GM10266 (cell line): ENCODE measurements at regions not wholly inside any gene's neighbourhood (a gene's known extent, or its start where the extent isn't known, plus 50 kb on each side); places are given as distances from the start of the nearest gene placed in this dataset.
"Not testable (repeated sequence)": the region's sequence is repeated elsewhere in the genome, so short reads cannot be mapped to it uniquely, and the experiment has no call there.

Experiments
- DNase-seq: peaks from one replicate; pipeline ENCODE4 v3.0.0; 2012; ENCODE audit errors: extremely low spot score
- CTCF ChIP-seq: IDR thresholded peaks from 2 replicates; pipeline ENCODE4 v1.5.1; 2012; ENCODE audit warnings: mild to moderate bottlenecking, low read depth; ENCODE audit not compliant: control insufficient read depth, insufficient read depth; ENCODE audit errors: missing control alignments

DNA sequence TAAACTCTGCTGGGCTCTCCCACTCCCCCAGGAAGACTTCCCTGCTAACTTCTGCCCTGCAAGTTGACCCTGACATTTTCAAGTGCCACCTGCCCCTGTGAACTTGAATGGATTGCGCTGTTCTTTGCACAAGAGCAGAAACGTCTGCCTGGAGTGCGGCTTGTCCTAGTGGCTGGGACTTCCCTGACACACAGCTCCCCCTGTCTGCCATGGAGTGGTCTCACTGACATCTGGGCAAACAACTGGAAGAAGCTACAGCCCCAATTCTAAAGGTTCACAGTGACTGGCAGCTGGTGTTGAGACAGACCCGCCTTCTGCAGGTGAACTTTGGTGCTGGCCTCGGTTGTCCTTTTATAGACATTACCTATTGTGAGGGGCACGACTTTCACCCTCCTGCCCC lies 138.7 kb downstream of the KLRB1 start:
- peak; percentile 12 for DNase-seq
- TF ChIP-seq CTCF: peak; percentile 46

DNA sequence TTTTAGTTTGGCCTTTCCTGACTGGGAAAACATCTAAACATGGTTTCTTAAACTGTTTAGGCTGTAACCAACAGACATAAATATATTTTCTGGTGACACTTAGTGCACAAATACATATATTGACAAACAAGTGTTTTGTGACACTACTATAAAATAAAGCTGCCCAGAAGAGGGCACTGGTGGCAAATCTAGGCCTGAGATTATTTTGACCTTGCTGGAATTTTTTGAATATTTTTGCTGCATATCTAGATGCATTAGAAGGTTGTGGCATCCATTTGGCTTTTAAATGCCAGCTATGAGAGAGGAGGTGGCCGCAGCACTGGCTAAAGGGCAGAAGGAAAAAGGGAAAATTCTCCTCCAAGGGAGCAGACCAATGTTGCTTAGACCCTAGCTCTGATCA lies 139.6 kb downstream of the KLRB1 start:
- not testable (repeated sequence) for DNase-seq

DNA sequence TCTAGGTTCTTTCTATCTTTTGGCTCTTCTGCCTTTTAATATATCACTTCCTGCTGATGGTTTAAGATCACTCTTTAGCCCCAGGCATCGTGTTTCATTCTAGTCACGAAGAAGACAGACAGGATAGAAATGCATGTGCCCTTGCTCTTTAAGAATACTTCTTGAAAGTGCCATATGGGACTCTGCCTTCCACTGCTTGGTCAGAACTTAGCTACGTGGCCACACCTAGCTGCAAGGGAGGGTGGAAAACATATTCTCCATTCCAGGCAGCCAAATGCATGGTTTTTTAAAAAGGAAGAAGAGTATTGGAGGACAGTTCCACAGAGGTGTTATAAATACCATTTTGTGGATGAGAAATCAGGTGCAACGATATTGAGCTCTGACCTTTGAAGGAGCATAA lies 143.3 kb downstream of the KLRB1 start:
- no peak for DNase-seq
- TF ChIP-seq CTCF: no peak

- DNase-seq: not testable (repeated sequence)
Observed at GRCh38 chr12:9455516-9455915, 152.2 kb downstream of the KLRB1 start.

DNA sequence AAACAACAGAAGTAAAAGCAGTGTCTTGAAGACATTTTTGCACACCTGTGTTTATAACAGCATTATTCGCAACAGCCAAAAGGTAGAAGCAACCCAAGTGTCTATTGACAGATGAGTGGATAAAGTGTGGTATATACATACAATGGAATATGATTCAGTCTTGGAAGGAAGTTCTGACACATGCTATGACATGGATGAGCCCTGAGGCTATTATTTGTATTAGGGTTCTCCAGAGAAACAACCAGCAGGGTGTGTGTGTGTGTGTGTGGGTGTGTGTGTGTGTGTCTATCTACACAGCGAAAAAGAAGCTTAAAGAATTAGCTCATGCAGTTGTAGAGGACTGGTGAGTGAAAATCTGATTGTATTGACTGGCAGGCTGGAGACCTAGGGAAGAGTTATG lies 153.7 kb downstream of the KLRB1 start:
- not testable (repeated sequence) for DNase-seq

- DNase-seq: not testable (repeated sequence)
- TF ChIP-seq CTCF: peak; percentile 20
Observed at GRCh38 chr12:9450127-9450567, 157.6 kb downstream of the KLRB1 start.

GRCh38 chr12:9449657-9450126 lies 158.0 kb downstream of the KLRB1 start:
- not testable (repeated sequence) for DNase-seq

GRCh38 chr12:9449181-9449580 lies 158.5 kb downstream of the KLRB1 start:
- TF ChIP-seq CTCF: no peak
- no peak for DNase-seq

DNA sequence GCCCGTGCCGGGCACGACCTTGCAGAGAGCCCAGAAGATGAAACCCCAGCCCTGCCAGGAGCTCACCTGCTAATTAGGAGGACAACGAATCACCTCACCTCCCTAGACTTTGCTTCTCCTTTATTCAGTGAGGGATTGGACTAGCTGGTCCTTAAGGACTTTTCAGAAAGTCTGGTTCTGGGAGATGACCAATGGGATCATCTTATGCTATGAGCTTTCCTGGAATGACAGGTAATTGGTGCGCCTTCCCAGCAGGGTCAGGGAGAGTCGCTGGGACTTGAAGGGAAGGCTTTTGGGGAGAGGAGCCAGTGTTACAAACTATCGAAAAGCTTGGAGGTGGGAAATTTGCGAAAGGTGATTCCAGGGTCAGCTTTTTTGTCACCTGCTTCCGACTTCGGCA lies 159.1 kb downstream of the KLRB1 start:
- not testable (repeated sequence) for DNase-seq

GRCh38 chr12:9447791-9448614 lies 159.7 kb downstream of the KLRB1 start:
- DNase-seq: peak; percentile 80

DNA sequence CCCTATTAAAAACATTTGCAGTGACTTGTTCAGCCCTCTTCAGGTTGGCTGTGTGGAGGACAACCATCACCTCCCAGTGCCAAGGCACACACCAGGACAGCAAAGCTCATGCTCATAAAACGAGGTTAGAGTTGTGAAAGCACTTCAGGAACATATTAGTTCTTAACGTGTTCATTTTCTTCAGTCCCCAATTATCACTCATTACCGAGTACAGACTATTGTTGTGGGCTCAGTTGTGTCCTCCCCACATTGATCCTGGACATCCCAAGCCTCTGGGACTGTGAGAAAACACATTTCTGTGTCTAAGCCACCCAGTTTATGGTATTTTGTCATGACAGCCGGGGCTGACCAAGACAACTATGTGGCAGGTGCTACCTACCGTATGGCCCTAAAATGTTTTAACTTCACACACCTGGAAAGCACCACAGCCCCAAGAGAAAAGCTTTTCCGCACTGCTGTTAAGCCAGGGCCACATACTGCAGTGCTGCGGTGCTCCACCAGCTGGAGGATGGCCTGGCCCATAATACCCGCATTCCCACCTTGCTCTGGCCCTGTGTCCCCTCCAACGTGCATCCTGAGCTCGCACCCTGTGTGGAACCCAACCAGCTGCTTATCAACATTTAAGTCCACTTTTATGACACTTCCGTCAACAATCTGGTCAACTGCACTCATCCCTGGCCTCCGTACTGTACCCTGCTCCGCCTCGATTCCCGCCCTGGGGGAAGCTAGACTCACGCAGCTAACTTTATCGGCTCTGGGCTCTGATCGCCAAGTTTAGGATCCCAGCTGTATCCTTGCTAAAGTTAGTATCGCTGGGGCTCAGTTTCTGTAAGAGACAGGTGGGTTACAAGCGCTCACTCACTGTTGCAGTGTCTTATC lies 160.6 kb downstream of the KLRB1 start:
- DNase-seq: not testable (repeated sequence)

DNA sequence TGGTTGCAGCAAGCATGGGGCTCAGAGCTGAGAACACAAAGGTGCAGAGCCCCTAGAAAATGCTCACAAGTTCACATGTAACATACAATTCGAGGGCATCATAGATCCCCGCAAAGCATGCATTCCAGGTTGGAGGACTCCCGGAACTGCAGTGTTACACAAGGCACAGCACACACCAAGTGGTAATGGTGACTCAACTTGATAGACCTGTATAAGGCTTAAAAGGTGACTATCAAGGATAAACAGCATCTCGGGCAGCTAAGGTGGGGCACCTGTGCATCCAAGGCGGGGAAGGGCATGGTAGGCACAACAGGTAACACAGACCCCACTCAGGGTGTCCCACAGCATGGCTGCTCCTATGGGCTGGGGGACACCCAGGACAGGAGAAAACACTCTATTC lies 167.3 kb downstream of the KLRB1 start:
- not testable (repeated sequence) for DNase-seq

DNA sequence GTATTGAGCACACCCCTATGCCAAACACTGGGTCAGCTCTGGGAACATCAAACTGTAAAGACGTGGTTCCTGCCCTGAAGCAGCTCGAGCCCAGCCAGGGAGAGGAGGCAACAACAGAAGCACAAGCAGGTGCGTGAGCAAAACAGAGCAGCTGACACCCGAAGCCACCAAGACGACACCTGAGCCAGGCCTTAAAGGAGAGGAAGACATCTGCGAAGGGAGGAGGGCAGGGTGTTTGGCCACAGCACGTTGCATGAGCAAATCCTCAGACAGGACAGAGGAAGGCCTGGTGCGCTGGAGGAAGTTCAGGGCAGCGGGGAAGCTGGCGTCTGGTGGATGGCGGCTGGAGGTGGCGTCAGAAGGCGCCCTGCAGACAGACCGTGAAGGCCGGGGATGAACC lies 172.0 kb downstream of the KLRB1 start:
- DNase-seq: not testable (repeated sequence)

- not testable (repeated sequence) for DNase-seq
Observed at GRCh38 chr12:9430385-9430784, 177.3 kb downstream of the KLRB1 start.

DNA sequence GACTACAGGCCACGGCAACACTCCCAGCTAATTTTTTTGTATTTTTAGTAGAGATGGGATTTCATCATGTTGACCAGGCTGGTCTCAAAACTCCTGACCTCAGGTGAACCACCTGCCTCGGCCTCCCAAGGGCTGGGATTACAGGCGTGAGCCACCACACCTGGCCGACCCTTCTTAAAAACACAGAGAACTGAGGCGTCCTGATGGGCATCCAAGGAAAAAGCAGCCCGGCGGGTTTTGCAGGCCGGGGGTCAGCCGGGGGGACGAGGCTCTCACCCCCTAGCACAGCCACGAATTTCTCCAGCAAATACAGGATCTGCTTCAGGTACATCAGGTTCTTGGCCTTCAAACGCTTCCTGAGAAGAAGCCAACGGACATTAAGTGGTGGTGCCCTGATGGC lies 178.9 kb downstream of the KLRB1 start:
- not testable (repeated sequence) for DNase-seq
